Erythroblast (primary cell): ENCODE measurements at regions not wholly inside any gene's neighbourhood (a gene's known extent, or its start where the extent isn't known, plus 50 kb on each side); places are given as distances from the start of the nearest gene placed in this dataset.

Source experiments
- GATA1 ChIP-seq: IDR thresholded peaks from 2 replicates; pipeline ENCODE4 v1.6.1; 2011; ENCODE audit warnings: low read depth, mild to moderate bottlenecking, control low read depth, low read length, moderate library complexity
- POLR2A ChIP-seq: IDR thresholded peaks from 2 replicates; pipeline ENCODE4 v1.6.1; 2011; ENCODE audit warnings: mild to moderate bottlenecking, low read length

DNA sequence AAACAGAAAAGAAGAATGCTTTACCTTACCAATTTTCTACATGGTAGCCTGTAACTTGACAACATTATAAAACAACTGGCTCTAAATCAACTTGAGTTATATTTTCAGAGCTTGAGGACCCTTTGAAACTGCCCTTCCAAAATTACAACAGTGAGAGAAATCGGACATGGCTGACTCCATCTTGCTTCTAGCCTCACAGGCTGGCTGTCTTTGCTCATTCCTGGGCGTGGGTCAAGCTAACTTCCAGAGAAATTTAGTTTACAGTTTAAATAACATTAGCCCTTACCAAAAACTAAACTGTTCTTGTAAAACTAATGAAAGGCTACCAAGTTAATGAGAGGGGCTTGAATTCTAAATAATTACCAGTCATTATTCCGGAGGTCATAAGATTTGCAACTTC lies 183.4 kb downstream of the AKR1D1 start:
- TF ChIP-seq POLR2A: no peak
- TF ChIP-seq GATA1: no peak
